ENCODE measurements at regions not wholly inside any gene's neighbourhood (a gene's known extent, or its start where the extent isn't known, plus 50 kb on each side); places are given as distances from the start of the nearest gene placed in this dataset.

DNA sequence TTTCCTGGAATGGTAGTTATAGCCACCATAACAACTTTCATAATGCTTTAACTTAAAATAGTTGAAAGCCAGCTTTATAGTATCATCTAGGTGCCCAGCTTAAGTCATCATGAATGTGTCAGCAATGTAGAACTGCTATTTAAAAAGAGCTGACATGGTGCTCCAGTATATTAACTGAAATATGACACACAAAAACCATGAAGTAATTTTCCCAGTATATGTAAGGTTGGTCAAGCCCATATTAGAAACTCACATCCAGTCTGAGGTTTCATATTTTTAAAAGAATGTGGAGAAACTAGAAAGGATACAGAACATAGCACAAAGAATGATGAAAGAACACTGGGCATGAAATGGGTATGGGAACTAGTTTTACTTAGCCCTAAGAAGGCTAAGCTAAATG is 121.3 kb upstream of the KRAS start:
- no peak for TF ChIP-seq POLR2A (IDR thresholded peaks at IDR 0.05)
- TF ChIP-seq, protein P1, sequence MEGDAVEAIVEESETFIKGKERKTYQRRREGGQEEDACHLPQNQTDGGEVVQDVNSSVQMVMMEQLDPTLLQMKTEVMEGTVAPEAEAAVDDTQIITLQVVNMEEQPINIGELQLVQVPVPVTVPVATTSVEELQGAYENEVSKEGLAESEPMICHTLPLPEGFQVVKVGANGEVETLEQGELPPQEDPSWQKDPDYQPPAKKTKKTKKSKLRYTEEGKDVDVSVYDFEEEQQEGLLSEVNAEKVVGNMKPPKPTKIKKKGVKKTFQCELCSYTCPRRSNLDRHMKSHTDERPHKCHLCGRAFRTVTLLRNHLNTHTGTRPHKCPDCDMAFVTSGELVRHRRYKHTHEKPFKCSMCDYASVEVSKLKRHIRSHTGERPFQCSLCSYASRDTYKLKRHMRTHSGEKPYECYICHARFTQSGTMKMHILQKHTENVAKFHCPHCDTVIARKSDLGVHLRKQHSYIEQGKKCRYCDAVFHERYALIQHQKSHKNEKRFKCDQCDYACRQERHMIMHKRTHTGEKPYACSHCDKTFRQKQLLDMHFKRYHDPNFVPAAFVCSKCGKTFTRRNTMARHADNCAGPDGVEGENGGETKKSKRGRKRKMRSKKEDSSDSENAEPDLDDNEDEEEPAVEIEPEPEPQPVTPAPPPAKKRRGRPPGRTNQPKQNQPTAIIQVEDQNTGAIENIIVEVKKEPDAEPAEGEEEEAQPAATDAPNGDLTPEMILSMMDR (IDR thresholded peaks at IDR 0.05): no peak

All from thyroid gland (tissue), 4 donors.